GM12878 (cell line): ENCODE measurements at regions not wholly inside any gene's neighbourhood (a gene's known extent, or its start where the extent isn't known, plus 50 kb on each side); places are given as distances from the start of the nearest gene placed in this dataset.
A peak's percentile ranks its signal among the peaks of the same experiment; 100 is the strongest.

ENCODE experiments used
- ATAC-seq: fragments of 200-7000 bp; cut with Tn5 transposase; 3 replicates; pipeline ENCODE4 v1.9.1; 2020; ENCODE audit warnings: mild to moderate bottlenecking, moderate library complexity
- BruUV-seq: library from RNA; stranded (reverse); fragments of 400-500 nt; replicated peaks from 2 replicates; lab custom pipeline; 2021; lab: Mats Ljungman, UMichigan
- CTCF ChIA-PET: fragments of 300-600 bp; sonication (Branson Sonifier 250); formaldehyde crosslinking; extraction: SDS; loops from one replicate; lab custom pipeline; 2021; ENCODE audit warnings: inconsistent platforms; lab: Yijun Ruan, JAX
- POLR2A ChIA-PET: fragments of 350-600 bp; formaldehyde crosslinking; extraction: SDS; loops from one replicate; lab custom pipeline; 2021; ENCODE audit warnings: inconsistent platforms; lab: Charles Lee
- RAD21 ChIA-PET: fragments of 300-600 bp; sonication (Branson Sonifier 250); formaldehyde crosslinking; loops from one replicate; lab custom pipeline; 2023; ENCODE audit warnings: antibody characterized with exemption; ENCODE audit not compliant: unreplicated experiment; lab: Charles Lee
- SMC1A ChIA-PET: fragments of 300-600 bp; sonication (Branson Sonifier 250); formaldehyde crosslinking; loops from one replicate; lab custom pipeline; 2023; ENCODE audit not compliant: unreplicated experiment, uncharacterized antibody; lab: Charles Lee
- DNase-seq: peaks from one replicate; pipeline ENCODE4 v3.0.0-alpha.2; 2011; ENCODE audit warnings: low read depth, low spot score
- FAIRE-seq: peaks from 3 replicates; lab custom pipeline; 2011; peaks lifted over from hg19 to GRCh38; lab: Jason Lieb, UNC
- H2AFZ ChIP-seq: 2 replicates; pipeline ENCODE4 v1.6.0; 2011; ENCODE audit warnings: low read depth, low read length, control low read depth; ENCODE audit not compliant: control insufficient read depth
- H3K27ac ChIP-seq: 2 replicates; pipeline ENCODE4 v1.5.1; 2011; ENCODE audit warnings: control low read depth; ENCODE audit not compliant: control insufficient read depth, insufficient read depth
- H3K27me3 ChIP-seq, 2 experiments: replicated peaks in 1 of 2; 2 replicates each; pipeline versions ENCODE4 v1.6.0 to v1.6.1; 2011; ENCODE audit warnings: low read length in 1 of 2; ENCODE audit not compliant: control insufficient read depth in 2 of 2, insufficient read depth in 2 of 2
- H3K36me3 ChIP-seq, 2 experiments: 2 replicates each; pipeline ENCODE4 v1.5.1; 2011; ENCODE audit warnings: low read length in 1 of 2; ENCODE audit not compliant: control insufficient read depth in 2 of 2, insufficient read depth in 2 of 2
- H3K4me1 ChIP-seq: 2 replicates; pipeline ENCODE4 v1.6.1; 2011; ENCODE audit warnings: mild to moderate bottlenecking, low read length, moderate library complexity, mixed read lengths; ENCODE audit not compliant: control insufficient read depth, insufficient read depth
- H3K4me2 ChIP-seq: 2 replicates; pipeline ENCODE4 v1.6.0; 2011; ENCODE audit warnings: control low read depth; ENCODE audit not compliant: control insufficient read depth, insufficient read depth
- H3K4me3 ChIP-seq: fragments of 200-600 bp; sonication (generic); 2 replicates; pipeline ENCODE4 v1.5.1; 2016
- H3K79me2 ChIP-seq: 2 replicates; pipeline ENCODE4 v1.6.0; 2011; ENCODE audit warnings: low read length; ENCODE audit not compliant: control insufficient read depth, insufficient read depth
- H3K9ac ChIP-seq: 2 replicates; pipeline ENCODE4 v1.8.0; 2011; ENCODE audit warnings: low read length, control low read depth, mixed read lengths; ENCODE audit not compliant: control insufficient read depth, insufficient read depth
- H3K9me3 ChIP-seq: replicated peaks from 3 replicates; pipeline ENCODE4 v1.5.1; 2011; ENCODE audit warnings: mild to moderate bottlenecking, low read length; ENCODE audit not compliant: control insufficient read depth, insufficient read depth
- H4K20me1 ChIP-seq: 2 replicates; pipeline ENCODE4 v1.6.0; 2011; ENCODE audit not compliant: control insufficient read depth, insufficient read depth
- MAX ChIP-seq: IDR thresholded peaks from 2 replicates; pipeline ENCODE4 v1.6.1; 2012; ENCODE audit warnings: low read depth, low read length, improper control_type of control experiment
- NFYA ChIP-seq: IDR thresholded peaks from 2 replicates; pipeline ENCODE4 v1.6.1; 2011; ENCODE audit warnings: low read depth, mild to moderate bottlenecking, low read length, improper control_type of control experiment, borderline replicate concordance
- PAX5 ChIP-seq: IDR thresholded peaks from 2 replicates; pipeline ENCODE4 v1.6.1; 2011; ENCODE audit warnings: low read depth, low read length, borderline replicate concordance
- PAX8 ChIP-seq: fragments of 450-650 bp; IDR thresholded peaks from 2 replicates; pipeline ENCODE4 v1.6.1; 2017; ENCODE audit warnings: mild to moderate bottlenecking, moderate library complexity
- POLR2AphosphoS2 ChIP-seq: IDR thresholded peaks from 2 replicates; pipeline ENCODE4 v1.6.1; 2011; ENCODE audit warnings: low read depth, mild to moderate bottlenecking, low read length, improper control_type of control experiment, moderate library complexity
- SIN3A ChIP-seq: IDR thresholded peaks from 2 replicates; pipeline ENCODE4 v1.6.1; 2012; ENCODE audit warnings: low read depth, low read length, improper control_type of control experiment
- SUPT20H ChIP-seq: IDR thresholded peaks from 2 replicates; pipeline ENCODE4 v1.6.1; 2011; ENCODE audit warnings: low read depth, mild to moderate bottlenecking, low read length, moderate library complexity, borderline replicate concordance; ENCODE audit not compliant: control insufficient read depth
- WRNIP1 ChIP-seq: IDR thresholded peaks from 2 replicates; pipeline ENCODE4 v1.6.1; 2011; ENCODE audit warnings: low read depth, low read length, improper control_type of control experiment, borderline replicate concordance
- ZSCAN29 ChIP-seq: fragments of 450-650 bp; IDR thresholded peaks from 2 replicates; pipeline ENCODE4 v1.6.1; 2017; ENCODE audit warnings: mild to moderate bottlenecking, moderate library complexity
- WGBS: methylation state at CpG from one replicate; pipeline ENCODE4 v1.1.6; 2016; ENCODE audit warnings: low lambda C conversion rate; ENCODE audit not compliant: insufficient replicate concordance, insufficient coverage; ENCODE audit errors: missing lambda C conversion rate; 5-methylcytosine and 5-hydroxymethylcytosine counted together
- in situ Hi-C: fragments of 300-500 bp; cut with MboI; formaldehyde crosslinking; loops from 9 replicates; pipeline ENCODE4 v1.14.3; 2018; ENCODE audit warnings: mixed read lengths
- intact Hi-C: fragments of 100-400 bp; cut with micrococcal nuclease; formaldehyde crosslinking; loops from one replicate; pipeline ENCODE4 v1.14.2; 2022; ENCODE audit not compliant: unreplicated experiment
- TF ChIP-seq, protein P1 (sequence below): fragments of 450-650 bp; formaldehyde crosslinking; IDR thresholded peaks from 2 replicates; pipeline ENCODE4 v1.5.0; 2022; ENCODE audit warnings: mild to moderate bottlenecking, missing genetic modification characterization

- TF ChIP-seq, protein P1, sequence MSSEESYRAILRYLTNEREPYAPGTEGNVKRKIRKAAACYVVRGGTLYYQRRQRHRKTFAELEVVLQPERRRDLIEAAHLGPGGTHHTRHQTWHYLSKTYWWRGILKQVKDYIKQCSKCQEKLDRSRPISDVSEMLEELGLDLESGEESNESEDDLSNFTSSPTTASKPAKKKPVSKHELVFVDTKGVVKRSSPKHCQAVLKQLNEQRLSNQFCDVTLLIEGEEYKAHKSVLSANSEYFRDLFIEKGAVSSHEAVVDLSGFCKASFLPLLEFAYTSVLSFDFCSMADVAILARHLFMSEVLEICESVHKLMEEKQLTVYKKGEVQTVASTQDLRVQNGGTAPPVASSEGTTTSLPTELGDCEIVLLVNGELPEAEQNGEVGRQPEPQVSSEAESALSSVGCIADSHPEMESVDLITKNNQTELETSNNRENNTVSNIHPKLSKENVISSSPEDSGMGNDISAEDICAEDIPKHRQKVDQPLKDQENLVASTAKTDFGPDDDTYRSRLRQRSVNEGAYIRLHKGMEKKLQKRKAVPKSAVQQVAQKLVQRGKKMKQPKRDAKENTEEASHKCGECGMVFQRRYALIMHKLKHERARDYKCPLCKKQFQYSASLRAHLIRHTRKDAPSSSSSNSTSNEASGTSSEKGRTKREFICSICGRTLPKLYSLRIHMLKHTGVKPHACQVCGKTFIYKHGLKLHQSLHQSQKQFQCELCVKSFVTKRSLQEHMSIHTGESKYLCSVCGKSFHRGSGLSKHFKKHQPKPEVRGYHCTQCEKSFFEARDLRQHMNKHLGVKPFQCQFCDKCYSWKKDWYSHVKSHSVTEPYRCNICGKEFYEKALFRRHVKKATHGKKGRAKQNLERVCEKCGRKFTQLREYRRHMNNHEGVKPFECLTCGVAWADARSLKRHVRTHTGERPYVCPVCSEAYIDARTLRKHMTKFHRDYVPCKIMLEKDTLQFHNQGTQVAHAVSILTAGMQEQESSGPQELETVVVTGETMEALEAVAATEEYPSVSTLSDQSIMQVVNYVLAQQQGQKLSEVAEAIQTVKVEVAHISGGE (CRISPR knock-in tag): no peak
- TF ChIP-seq NFYA (no peak), SUPT20H (no peak), WRNIP1 (no peak), PAX5 (no peak), ZSCAN29 (no peak), POLR2AphosphoS2 (no peak), SIN3A (no peak), PAX8 (no peak), MAX (no peak)
- TF ChIP-seq, all 136 proteins: peak for 0
- 35% methylated on average over 29 of the region's 29 CpGs for WGBS
- H3K27me3 ChIP-seq: no peaks in the 10 kb centered on the region
- ATAC-seq: no peak; the same call in 2 of the 3 replicates
- intact Hi-C loops (loop anchor here (2.0 to 10.0 kb wide), 5 partner anchors 41 to 1469 kb away; no protein-coding TSS in a partner anchor), in situ Hi-C loops (loop anchor here (5.0 to 10.0 kb wide), 3 partner anchors 577 to 1467 kb away; no protein-coding TSS in a partner anchor)
- SMC1A ChIA-PET: interaction anchor here (0.5 to 4.3 kb wide), 4 partner anchors 77 to 1470 kb away, joined by 3 to 14 read pairs (median 6); no protein-coding TSS in a partner anchor
- H3K9ac ChIP-seq: peak overlapping the region; percentile 52; the same call in 1 of the 2 replicates
- no peak for FAIRE-seq
- no peak for DNase-seq
- no peaks in the 10 kb centered on the region for H3K9me3 ChIP-seq
- CTCF ChIA-PET: interaction anchor here (0.6 to 3.9 kb wide), 12 partner anchors 10 to 916 kb away, joined by 3 to 23 read pairs (median 4); partner anchors contain the start of gene CLYBL
- no TSS peak for BruUV-seq
- H3K4me2 ChIP-seq: peak overlapping the region; percentile 91
- RAD21 ChIA-PET: interaction anchor here (1.4 to 1.6 kb wide), 2 partner anchors 575 to 578 kb away, joined by 4 to 5 read pairs; no protein-coding TSS in a partner anchor
- H3K36me3 ChIP-seq: no peaks in the 10 kb centered on the region
- H3K4me1 ChIP-seq: peaks cover 7% of the 10 kb centered on the region
- H2AFZ ChIP-seq: peak overlapping the region; percentile 71
- no peak overlapping the region for H3K27ac ChIP-seq
- H3K4me3 ChIP-seq: peak overlapping the region; percentile 67
- POLR2A ChIA-PET: no interaction called here
- H4K20me1 ChIP-seq: no peaks in the 10 kb centered on the region
- H3K79me2 ChIP-seq: no peaks in the 10 kb centered on the region
Observed at GRCh38 chr13:99657848-99658260, 156.6 kb downstream of the TM9SF2 start.
